ENCODE measurements at regions not wholly inside any gene's neighbourhood (a gene's known extent, or its start where the extent isn't known, plus 50 kb on each side); places are given as distances from the start of the nearest gene placed in this dataset.

GRCh38 chr15:96107916-96108315 is 222.6 kb upstream of the NR2F2 start:
- TF ChIP-seq CTCF (IDR thresholded peaks at IDR 0.05; ENCODE audit: low read length) (no peak), EZH2 (optimal IDR thresholded peaks at IDR 0.05; ENCODE audit: low read depth, low read length) (no peak), EZH2phosphoT487 (IDR thresholded peaks at IDR 0.05; ENCODE audit: low read length) (no peak)

Measured in MM.1S (cell line).